ENCODE measurements at regions not wholly inside any gene's neighbourhood (a gene's known extent, or its start where the extent isn't known, plus 50 kb on each side); places are given as distances from the start of the nearest gene placed in this dataset.

GRCh38 chr1:63012339-63012738 lies 228.4 kb downstream of the ATG4C start:
- TF ChIP-seq CTCF (conservative IDR thresholded peaks at IDR 0.05; ENCODE audit: low read depth, low read length) (no peak), EZH2 (IDR thresholded peaks at IDR 0.05; ENCODE audit: borderline replicate concordance, low read depth, low read length, poor library complexity, severe bottlenecking) (no peak)
- H3K4me1 ChIP-seq (ENCODE audit: insufficient read depth, low read length, poor library complexity, severe bottlenecking), result no peaks in the 10 kb centered on the region
- no peak overlapping the region for H3K27ac ChIP-seq (ENCODE audit: low read depth, low read length, poor library complexity, severe bottlenecking)
- POLR2A ChIA-PET (ENCODE audit: low non-redundant PET), result no interaction called here
- intact Hi-C loops (cut with micrococcal nuclease; ENCODE audit: unreplicated experiment), result no loop called here
- no peaks in the 10 kb centered on the region for H3K36me3 ChIP-seq (ENCODE audit: insufficient read depth, low read length, poor library complexity, severe bottlenecking)
- CTCF ChIA-PET, result no interaction called here
- no peak for DNase-seq (ENCODE audit: low spot score)
- BruUV-seq (replicated peaks), result no TSS peak
- no peaks in the 10 kb centered on the region for H3K27me3 ChIP-seq (replicated peaks; ENCODE audit: insufficient read depth, low read depth, low read length, poor library complexity)
- H3K9me3 ChIP-seq (ENCODE audit: low read depth, low read length, poor library complexity, severe bottlenecking), result no peaks in the 10 kb centered on the region
- H3K4me3 ChIP-seq (ENCODE audit: low read depth, low read length, poor library complexity, severe bottlenecking), result no peak overlapping the region

- TF ChIP-seq CTCF (conservative IDR thresholded peaks at IDR 0.05; ENCODE audit: low read depth, low read length) (no peak), EZH2 (IDR thresholded peaks at IDR 0.05; ENCODE audit: borderline replicate concordance, low read depth, low read length, poor library complexity, severe bottlenecking) (no peak)
- CTCF ChIA-PET, result no interaction called here
- Histone ChIP-seq H3K27me3 (replicated peaks; ENCODE audit: insufficient read depth, low read depth, low read length, poor library complexity) (no peaks in the 10 kb centered on the region), H3K4me3 (ENCODE audit: low read depth, low read length, poor library complexity, severe bottlenecking) (no peak overlapping the region), H3K27ac (ENCODE audit: low read depth, low read length, poor library complexity, severe bottlenecking) (no peak overlapping the region), H3K36me3 (ENCODE audit: insufficient read depth, low read length, poor library complexity, severe bottlenecking) (no peaks in the 10 kb centered on the region), H3K4me1 (ENCODE audit: insufficient read depth, low read length, poor library complexity, severe bottlenecking) (no peaks in the 10 kb centered on the region), H3K9me3 (ENCODE audit: low read depth, low read length, poor library complexity, severe bottlenecking) (no peaks in the 10 kb centered on the region)
- intact Hi-C loops (cut with micrococcal nuclease; ENCODE audit: unreplicated experiment), result no loop called here
- BruUV-seq (replicated peaks), result no TSS peak
- POLR2A ChIA-PET (ENCODE audit: low non-redundant PET), result no interaction called here
- DNase-seq (ENCODE audit: low spot score), result no peak
Measured at GRCh38 chr1:63014267-63014666, 230.3 kb downstream of the ATG4C start.

- peaks cover 8% of the 10 kb centered on the region for H3K4me1 ChIP-seq (ENCODE audit: insufficient read depth, low read length, poor library complexity, severe bottlenecking)
- no peak overlapping the region for H3K4me3 ChIP-seq (ENCODE audit: low read depth, low read length, poor library complexity, severe bottlenecking)
- TF ChIP-seq CTCF (conservative IDR thresholded peaks at IDR 0.05; ENCODE audit: low read depth, low read length) (no peak), EZH2 (IDR thresholded peaks at IDR 0.05; ENCODE audit: borderline replicate concordance, low read depth, low read length, poor library complexity, severe bottlenecking) (no peak)
- no peak overlapping the region for H3K27ac ChIP-seq (ENCODE audit: low read depth, low read length, poor library complexity, severe bottlenecking)
- ChIA-PET CTCF (no interaction called here), POLR2A (ENCODE audit: low non-redundant PET) (no interaction called here)
- no peaks in the 10 kb centered on the region for H3K36me3 ChIP-seq (ENCODE audit: insufficient read depth, low read length, poor library complexity, severe bottlenecking)
- no peak for DNase-seq (ENCODE audit: low spot score)
- H3K9me3 ChIP-seq (ENCODE audit: low read depth, low read length, poor library complexity, severe bottlenecking), result no peaks in the 10 kb centered on the region
- intact Hi-C loops (cut with micrococcal nuclease; ENCODE audit: unreplicated experiment), result no loop called here
- BruUV-seq (replicated peaks), result no TSS peak
- no peaks in the 10 kb centered on the region for H3K27me3 ChIP-seq (replicated peaks; ENCODE audit: insufficient read depth, low read depth, low read length, poor library complexity)
Measured at GRCh38 chr1:63022319-63022718, 238.4 kb downstream of the ATG4C start.

Measured in A673 (cell line).